Fibroblast of upper back skin (primary cell): ENCODE measurements at regions not wholly inside any gene's neighbourhood (a gene's known extent, or its start where the extent isn't known, plus 50 kb on each side); places are given as distances from the start of the nearest gene placed in this dataset.
"Not testable (repeated sequence)": the region's sequence is repeated elsewhere in the genome, so short reads cannot be mapped to it uniquely, and the experiment has no call there.

ENCODE experiments used
- DNase-seq: peaks from one replicate; pipeline ENCODE4 v3.0.0-alpha.2; 2013

DNA sequence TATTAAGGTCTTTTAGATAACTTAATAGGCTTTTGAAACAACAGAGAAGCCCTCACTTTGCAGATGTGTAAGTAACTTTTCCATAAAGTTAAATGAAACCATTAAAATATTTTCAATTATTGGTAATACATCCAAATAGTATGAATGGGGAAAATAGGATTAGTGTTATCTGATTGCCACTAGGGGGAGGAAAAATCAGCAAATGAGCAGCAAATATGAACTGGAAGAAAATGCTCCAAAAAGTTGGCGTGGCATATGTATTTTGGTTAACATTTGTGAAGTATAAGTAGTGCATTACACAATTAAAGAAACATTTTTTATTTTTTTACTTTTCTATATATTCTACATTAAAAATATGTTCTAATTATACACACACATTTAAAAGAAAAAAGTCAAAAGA lies 259.8 kb upstream of the ANO5 start:
- DNase-seq: no peak

- DNase-seq: no peak
These were observed 248.3 kb upstream of the ANO5 start for GRCh38 chr11:21944577-21944976.

DNA sequence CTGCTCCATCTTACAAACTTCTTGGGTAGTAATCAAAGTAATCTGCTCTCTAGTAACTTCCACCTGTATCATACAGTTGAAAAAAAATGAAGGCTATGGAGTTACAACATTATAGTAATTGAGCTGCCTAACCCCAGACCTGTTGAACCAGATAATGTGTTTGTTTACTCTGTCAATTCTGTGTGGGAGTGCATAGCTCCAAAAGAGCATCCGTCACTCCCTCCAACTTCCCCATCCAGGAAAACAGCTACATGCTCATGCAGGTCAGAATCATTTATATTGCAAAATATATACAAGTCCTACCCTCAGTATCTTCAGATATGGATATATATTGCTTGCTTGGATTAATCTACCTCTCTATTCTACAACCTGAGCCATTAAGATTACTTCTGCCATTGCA lies 244.0 kb upstream of the ANO5 start:
- DNase-seq: no peak

DNA sequence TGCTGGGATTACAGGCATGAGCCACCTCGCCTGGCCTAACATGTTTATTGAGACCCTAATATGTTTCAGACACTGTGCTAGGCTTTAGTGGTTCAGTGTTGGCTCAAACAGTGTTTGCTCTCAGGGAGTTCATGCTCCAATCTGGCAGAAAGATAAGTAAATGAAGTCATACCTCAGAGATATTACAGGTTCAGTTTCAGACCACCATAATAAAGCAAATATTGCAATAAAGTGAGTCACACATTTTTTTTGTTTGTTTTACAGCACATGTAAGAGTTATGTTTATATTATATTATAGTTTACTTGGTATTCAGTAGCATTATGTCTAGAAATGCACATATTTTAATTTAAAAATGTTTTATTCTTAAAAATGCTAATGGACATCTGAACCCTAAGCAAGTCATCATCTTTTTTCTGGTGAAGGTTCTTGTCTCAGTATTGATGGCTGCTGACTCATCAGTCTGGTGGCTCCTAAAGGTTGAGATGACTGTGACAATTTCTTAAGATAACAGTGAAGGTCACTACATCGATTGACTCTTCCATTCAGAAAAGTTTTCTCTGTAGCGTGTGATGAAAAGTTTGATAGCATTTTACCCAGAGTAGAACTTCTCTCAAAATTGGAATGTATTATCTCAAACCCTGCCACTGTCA lies 243.0 kb upstream of the ANO5 start:
- DNase-seq: no peak

DNA sequence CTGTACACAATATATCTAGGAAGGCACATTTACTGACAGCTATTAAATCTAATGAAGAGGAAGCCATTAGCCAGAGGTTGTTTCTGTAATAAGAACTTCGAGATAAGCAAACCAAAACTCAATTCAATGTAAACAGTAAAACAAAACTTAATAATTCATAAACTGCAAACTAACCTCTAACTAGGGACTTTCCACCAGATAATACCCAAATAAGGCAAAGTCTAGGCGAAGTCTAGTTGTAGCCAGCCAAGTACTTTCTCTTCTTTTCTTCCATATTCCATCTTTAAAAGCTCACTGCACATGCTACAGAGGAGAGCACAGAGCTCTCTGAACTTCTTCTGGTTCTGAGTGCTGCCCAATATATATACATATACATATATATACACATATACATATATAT lies 229.9 kb upstream of the ANO5 start:
- DNase-seq: no peak

DNA sequence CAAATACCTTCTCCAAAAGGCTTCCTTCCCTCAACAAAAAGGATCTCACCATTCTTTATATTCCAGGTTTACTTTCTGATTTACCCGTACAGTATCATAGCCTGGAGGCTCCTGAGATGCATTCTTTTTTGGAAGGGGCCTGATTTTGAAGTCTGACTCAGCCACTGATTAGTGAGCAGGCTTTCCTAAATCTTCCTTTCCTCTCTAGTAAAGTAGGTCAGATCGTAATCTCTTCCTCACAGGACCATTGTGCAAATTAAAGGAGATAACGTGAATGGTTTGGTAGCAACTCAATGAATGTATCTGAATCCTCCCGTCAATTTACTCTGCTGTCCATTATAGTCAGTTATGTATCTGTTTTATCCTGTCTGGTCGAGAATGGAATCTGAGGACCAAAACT lies 227.7 kb upstream of the ANO5 start:
- no peak for DNase-seq

- no peak for DNase-seq
These were observed 224.2 kb upstream of the ANO5 start for GRCh38 chr11:21968702-21969101.

DNA sequence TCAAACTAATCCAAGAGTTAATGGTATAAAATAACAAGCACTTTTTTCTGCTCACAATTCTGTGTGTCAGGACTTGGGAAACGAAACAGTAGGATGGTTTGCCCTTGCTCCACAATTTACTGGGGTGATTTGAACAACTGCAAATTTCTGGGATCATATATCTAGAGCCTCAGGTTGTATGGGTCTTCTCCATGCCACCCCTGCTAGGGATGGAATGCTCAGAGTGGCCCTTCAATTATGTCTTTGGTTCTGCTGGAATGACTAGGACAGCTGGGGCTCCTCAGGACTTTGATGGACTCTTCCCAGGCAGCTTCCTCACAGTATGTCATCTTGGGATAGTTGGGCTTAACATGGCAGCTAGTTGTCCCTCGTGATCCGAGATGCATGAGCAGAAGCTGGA lies 223.0 kb upstream of the ANO5 start:
- DNase-seq: no peak

GRCh38 chr11:21975242-21975641 lies 217.6 kb upstream of the ANO5 start:
- no peak for DNase-seq

DNA sequence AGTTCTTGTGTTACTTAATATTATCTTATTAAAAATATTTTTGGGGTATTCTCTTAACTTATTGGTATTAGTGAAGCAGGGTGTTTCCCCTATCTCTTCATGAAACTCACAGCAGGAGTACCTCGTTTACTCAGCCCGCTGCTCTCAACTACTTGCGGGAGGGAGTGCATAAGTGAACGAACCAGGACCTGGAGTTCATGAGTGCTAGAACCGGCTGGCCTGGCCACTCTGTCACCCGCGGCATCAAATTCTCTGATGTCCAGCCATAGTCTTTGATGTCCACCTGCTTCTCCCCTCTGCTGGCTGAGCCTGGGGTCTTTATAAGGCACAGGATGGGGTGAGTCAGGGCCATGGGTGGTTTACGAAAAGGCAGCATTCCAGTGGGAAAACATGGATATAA lies 216.7 kb upstream of the ANO5 start:
- DNase-seq: no peak

DNA sequence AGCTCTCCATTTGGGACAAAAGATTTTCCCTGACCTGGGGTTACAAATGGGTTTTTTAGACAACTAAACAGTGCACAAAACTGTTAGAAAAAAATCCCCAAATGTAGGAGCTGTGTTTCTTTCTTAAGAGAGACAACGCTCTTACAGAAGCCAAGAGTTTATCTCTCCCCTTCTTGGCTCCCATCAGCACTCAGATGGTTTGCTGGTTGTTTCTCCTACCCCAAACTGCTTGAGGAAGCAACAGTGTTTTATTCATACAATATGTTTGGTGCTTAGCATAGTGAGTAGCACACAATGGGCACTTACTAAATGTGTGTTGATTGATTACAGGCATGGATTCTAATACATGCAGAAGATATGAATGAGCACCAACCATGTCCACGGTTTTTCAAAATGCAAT lies 209.5 kb upstream of the ANO5 start:
- no peak for DNase-seq

GRCh38 chr11:21986361-21986760 lies 206.5 kb upstream of the ANO5 start:
- DNase-seq: no peak

GRCh38 chr11:21987261-21987660 lies 205.6 kb upstream of the ANO5 start:
- no peak for DNase-seq

GRCh38 chr11:21988477-21988876 lies 204.4 kb upstream of the ANO5 start:
- DNase-seq: no peak

DNA sequence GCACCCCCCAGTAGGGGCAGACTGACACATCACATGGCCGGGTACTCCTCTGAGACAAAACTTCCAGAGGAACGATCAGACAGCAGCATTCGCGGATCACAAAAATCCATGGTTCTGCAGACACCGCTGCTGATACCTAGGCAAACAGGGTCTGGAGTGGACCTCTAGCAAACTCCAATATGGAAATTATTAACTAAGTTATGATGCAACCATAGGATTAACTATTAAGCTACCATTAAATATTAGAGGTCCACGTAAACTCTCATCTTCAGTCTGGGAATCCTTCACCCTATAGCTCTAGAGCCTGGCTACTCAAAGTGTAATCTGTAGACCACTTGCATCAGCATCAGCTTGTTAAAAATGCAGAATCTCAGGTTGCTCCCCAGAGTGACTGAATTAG lies 191.1 kb upstream of the ANO5 start:
- DNase-seq: not testable (repeated sequence)

GRCh38 chr11:22006901-22007300 lies 186.0 kb upstream of the ANO5 start:
- DNase-seq: no peak

GRCh38 chr11:22031791-22032190 lies 161.1 kb upstream of the ANO5 start:
- DNase-seq: no peak

GRCh38 chr11:22037505-22037904 lies 155.4 kb upstream of the ANO5 start:
- DNase-seq: no peak

DNA sequence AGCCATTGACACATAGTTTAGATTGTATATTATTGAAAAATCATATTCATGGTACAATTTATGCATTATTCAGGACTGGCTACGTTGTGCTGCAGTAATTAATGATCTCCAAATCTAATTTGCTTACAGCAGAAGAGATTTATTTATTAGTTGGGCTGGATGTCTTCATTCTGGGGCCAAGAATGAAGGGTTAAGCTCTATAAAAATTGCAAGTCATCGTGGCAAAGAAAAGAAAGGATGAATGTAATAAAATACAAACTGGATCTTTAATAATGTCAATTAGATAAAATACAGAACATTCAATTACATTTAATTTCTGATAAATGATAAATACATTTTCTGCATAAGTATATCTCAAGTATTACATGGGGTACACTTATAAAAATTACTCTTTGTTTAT lies 151.8 kb upstream of the ANO5 start:
- no peak for DNase-seq

DNA sequence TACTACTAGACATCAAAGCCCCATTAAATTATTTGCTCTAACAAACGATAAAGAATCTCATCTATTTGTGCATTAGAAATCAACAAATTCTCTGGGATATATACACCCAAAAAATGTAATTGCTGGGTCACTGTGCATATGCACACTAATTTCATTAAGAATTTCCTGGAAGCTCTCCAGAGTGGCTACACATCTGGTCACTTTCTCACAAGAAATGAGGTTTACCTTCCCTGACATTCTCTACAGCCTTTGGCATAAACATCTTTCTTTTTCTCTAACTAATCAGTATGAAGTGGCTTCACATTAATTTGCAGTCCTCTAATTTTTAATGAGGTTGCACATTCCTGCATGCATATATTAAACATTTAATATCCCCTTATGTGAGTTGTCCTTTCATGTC lies 150.8 kb upstream of the ANO5 start:
- DNase-seq: no peak

DNA sequence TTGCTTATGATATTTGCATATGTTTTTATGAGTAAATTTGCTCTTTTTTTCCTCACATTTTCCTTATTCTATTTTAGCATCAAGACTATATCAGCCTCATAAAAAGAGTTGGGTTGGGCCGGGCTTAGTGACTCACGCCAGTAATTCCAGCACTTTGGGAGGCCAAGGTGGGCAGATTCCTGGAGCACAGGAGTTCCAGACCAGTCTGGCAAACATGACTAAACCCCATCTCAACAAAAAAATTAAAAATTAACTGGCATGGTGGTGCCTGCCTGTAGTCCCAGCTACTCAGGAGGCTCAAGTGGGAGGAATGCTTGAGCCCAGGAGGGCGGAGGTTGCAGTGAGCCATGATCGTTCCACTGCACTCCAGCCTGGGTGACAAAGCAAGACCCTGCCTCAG lies 148.8 kb upstream of the ANO5 start:
- no peak for DNase-seq

- DNase-seq: no peak
These were observed 143.6 kb upstream of the ANO5 start for GRCh38 chr11:22049276-22049675.

DNA sequence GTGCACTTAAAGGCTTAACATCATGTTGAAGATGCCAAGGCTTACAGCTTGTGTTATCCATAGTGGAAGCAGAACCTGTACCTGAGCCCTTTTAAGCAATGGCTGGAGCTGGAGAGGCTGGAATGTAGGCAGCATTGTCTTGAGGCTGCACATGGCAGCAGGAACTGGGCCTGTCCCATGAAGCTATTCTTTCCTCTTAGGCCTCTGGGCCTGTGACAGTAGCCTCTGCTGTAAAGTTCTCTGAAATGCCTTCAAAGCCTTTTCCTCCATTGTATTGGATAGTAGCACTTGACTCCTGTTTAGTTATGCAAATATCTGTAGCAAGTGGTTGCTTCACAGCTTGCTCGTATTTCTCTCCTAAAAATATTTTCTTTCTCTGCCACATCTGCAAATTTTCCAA lies 127.4 kb upstream of the ANO5 start:
- DNase-seq: no peak

GRCh38 chr11:22069844-22070243 lies 123.0 kb upstream of the ANO5 start:
- no peak for DNase-seq

DNA sequence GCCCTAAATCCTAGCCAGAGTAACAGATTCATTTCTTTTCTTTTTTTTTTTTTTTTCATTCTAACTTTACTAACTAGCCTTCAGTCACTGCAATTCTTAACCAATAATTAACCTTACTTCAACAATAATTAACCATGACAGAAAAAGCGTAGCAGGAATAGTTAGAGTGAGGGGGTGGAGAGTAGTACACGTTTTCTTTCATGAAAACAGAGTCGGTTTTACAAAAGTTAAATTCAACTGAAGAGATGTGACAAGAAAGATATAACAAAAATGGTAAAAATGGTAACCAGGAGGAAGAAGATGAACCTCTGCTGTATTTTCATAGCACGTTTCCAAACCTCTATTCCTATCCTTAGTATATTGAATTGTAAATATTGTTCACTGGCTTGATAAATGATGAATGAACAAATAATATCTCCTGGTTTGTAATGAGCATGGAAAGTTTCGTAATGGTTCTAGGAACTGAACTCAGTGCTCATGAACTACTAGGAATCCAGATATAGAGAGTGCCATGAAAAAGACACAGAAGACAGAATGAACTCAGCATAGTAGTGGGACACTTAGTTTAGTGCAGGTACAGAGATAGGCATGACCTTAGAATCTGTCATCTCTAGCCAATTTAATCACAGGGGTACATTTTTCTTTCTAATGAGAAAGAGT lies 116.5 kb upstream of the ANO5 start:
- no peak for DNase-seq
